Keratinocyte (primary cell): ENCODE measurements at regions not wholly inside any gene's neighbourhood (a gene's known extent, or its start where the extent isn't known, plus 50 kb on each side); places are given as distances from the start of the nearest gene placed in this dataset.
"Not testable (repeated sequence)": the region's sequence is repeated elsewhere in the genome, so short reads cannot be mapped to it uniquely, and the experiment has no call there.

ENCODE experiments used
- DNase-seq: peaks from one replicate; pipeline ENCODE4 v3.0.0-alpha.2; 2011; ENCODE audit warnings: low read depth, missing footprints, low spot score
- FAIRE-seq: peaks from 2 replicates; lab custom pipeline; 2011; peaks lifted over from hg19 to GRCh38; lab: Jason Lieb, UNC
- H2AFZ ChIP-seq: 2 replicates; pipeline ENCODE4 v1.6.0; 2012; ENCODE audit warnings: low read length, control low read depth, inconsistent platforms; ENCODE audit not compliant: control insufficient read depth
- H3K27ac ChIP-seq: 2 replicates; pipeline ENCODE4 v1.5.1; 2011; ENCODE audit warnings: low read length; ENCODE audit not compliant: control insufficient read depth, insufficient read depth
- H3K27me3 ChIP-seq: 3 replicates; pipeline ENCODE4 v1.6.0; 2011; ENCODE audit warnings: low read length; ENCODE audit not compliant: control insufficient read depth, insufficient read depth; ENCODE audit errors: extremely low read depth
- H3K36me3 ChIP-seq, 2 experiments: 2 replicates in 1 of 2; 3 replicates in 1 of 2; pipeline ENCODE4 v1.5.1; 2011; ENCODE audit warnings: low read length in 2 of 2, mild to moderate bottlenecking in 1 of 2; ENCODE audit not compliant: control insufficient read depth in 2 of 2, insufficient read depth in 2 of 2; ENCODE audit errors: extremely low read depth in 1 of 2
- H3K4me1 ChIP-seq: 3 replicates; pipeline ENCODE4 v1.5.1; 2011; ENCODE audit warnings: low read length; ENCODE audit not compliant: control insufficient read depth, insufficient read depth; ENCODE audit errors: extremely low read depth
- H3K4me2 ChIP-seq: 3 replicates; pipeline ENCODE4 v1.6.0; 2011; ENCODE audit warnings: low read depth, low read length; ENCODE audit not compliant: control insufficient read depth, insufficient read depth; ENCODE audit errors: extremely low read depth
- H3K4me3 ChIP-seq, 3 experiments: fragments of 200-600 bp in 1 of 3; sonication (generic) in 1 of 3; 2 replicates in 2 of 3; 3 replicates in 1 of 3; pipeline ENCODE4 v1.5.1; 2011 to 2016; ENCODE audit warnings: low read length in 3 of 3, mild to moderate bottlenecking in 3 of 3, control low read depth in 2 of 3, inconsistent platforms in 1 of 3, low read depth in 1 of 3, mixed read lengths in 1 of 3, mixed run types in 1 of 3, moderate library complexity in 1 of 3; ENCODE audit not compliant: control insufficient read depth in 2 of 3, insufficient read depth in 2 of 3; ENCODE audit errors: extremely low read depth in 1 of 3
- H3K79me2 ChIP-seq: 2 replicates; pipeline ENCODE4 v1.6.0; 2012; ENCODE audit warnings: low read length; ENCODE audit not compliant: control insufficient read depth, insufficient read depth
- H3K9ac ChIP-seq: 3 replicates; pipeline ENCODE4 v1.6.0; 2011; ENCODE audit warnings: low read length; ENCODE audit not compliant: control insufficient read depth, insufficient read depth; ENCODE audit errors: extremely low read depth
- H3K9me1 ChIP-seq: 3 replicates; pipeline ENCODE4 v1.6.0; 2011; ENCODE audit warnings: low read length; ENCODE audit not compliant: control insufficient read depth, insufficient read depth; ENCODE audit errors: extremely low read depth
- H3K9me3 ChIP-seq: 2 replicates; pipeline ENCODE4 v1.5.1; 2012; ENCODE audit warnings: low read depth, low read length; ENCODE audit not compliant: control insufficient read depth
- H4K20me1 ChIP-seq: 3 replicates; pipeline ENCODE4 v1.6.0; 2011; ENCODE audit warnings: low read length; ENCODE audit not compliant: control insufficient read depth, insufficient read depth; ENCODE audit errors: extremely low read depth
- CTCF ChIP-seq, 3 experiments: IDR thresholded peaks in 1 of 3; conservative IDR thresholded peaks in 1 of 3; optimal IDR thresholded peaks in 1 of 3; 2 replicates in 2 of 3; 3 replicates in 1 of 3; pipeline versions ENCODE3 to v1.5.1; 2011; ENCODE audit warnings: low read length in 3 of 3, mild to moderate bottlenecking in 3 of 3, moderate library complexity in 2 of 3, control low read depth in 1 of 3, inconsistent platforms in 1 of 3; ENCODE audit not compliant: insufficient read depth in 2 of 3; ENCODE audit errors: extremely low read depth in 1 of 3
- EZH2 ChIP-seq: IDR thresholded peaks from one replicate; pipeline ENCODE4 v1.6.1; 2012; ENCODE audit warnings: inconsistent platforms, mild to moderate bottlenecking, low read length, moderate library complexity
- dilution Hi-C: fragments of 300-500 bp; cut with MboI; formaldehyde crosslinking; loops from one replicate; pipeline ENCODE4 v1.7.0; 2020; ENCODE audit warnings: low sequenced_read_pairs; ENCODE audit not compliant: extremely low pct_ligation_motif_present

- FAIRE-seq (peak; percentile 41), DNase-seq (no peak)
- Histone ChIP-seq H3K9me1 (no peaks in the 10 kb centered on the region), H3K27me3 (no peaks in the 10 kb centered on the region), H3K36me3 (no peaks in the 10 kb centered on the region), H3K4me1 (peaks cover 9% of the 10 kb centered on the region), H3K9me3 (no peaks in the 10 kb centered on the region), H3K4me2 (no peak overlapping the region), H3K27ac (no peak overlapping the region), H2AFZ (no peak overlapping the region), H3K4me3 (no peak overlapping the region), H3K79me2 (no peaks in the 10 kb centered on the region), H4K20me1 (no peaks in the 10 kb centered on the region), H3K9ac (no peak overlapping the region)
- TF ChIP-seq EZH2 = no peak
- TF ChIP-seq CTCF (optimal IDR thresholded peaks at IDR 0.05 in 1 of 3, IDR thresholded peaks at IDR 0.05 in 1 of 3, conservative IDR thresholded peaks at IDR 0.05 in 1 of 3; ENCODE audit: extremely low read depth in 1 of 3, insufficient read depth in 2 of 3, low read length in 3 of 3) = no peak
- dilution Hi-C loops = no loop called here
Observed at GRCh38 chr6:72466971-72467566, 154.8 kb upstream of the KCNQ5 start.

- H4K20me1 ChIP-seq, H3K9me1 ChIP-seq, H3K27ac ChIP-seq, H2AFZ ChIP-seq, H3K27me3 ChIP-seq, H3K4me1 ChIP-seq, FAIRE-seq, H3K36me3 ChIP-seq, H3K79me2 ChIP-seq, DNase-seq, H3K4me2 ChIP-seq, H3K9me3 ChIP-seq, dilution Hi-C loops, H3K4me3 ChIP-seq, H3K9ac ChIP-seq: not testable (repeated sequence)
Observed at GRCh38 chr6:72469406-72469983, 152.4 kb upstream of the KCNQ5 start.

- Histone ChIP-seq H3K36me3 (no peaks in the 10 kb centered on the region), H3K9ac (no peak overlapping the region), H2AFZ (no peak overlapping the region), H3K79me2 (no peaks in the 10 kb centered on the region), H3K27ac (no peak overlapping the region), H3K4me3 (no peak overlapping the region), H3K4me1 (no peaks in the 10 kb centered on the region), H3K9me3 (no peaks in the 10 kb centered on the region), H4K20me1 (no peaks in the 10 kb centered on the region), H3K9me1 (no peaks in the 10 kb centered on the region), H3K4me2 (no peak overlapping the region), H3K27me3 (no peaks in the 10 kb centered on the region)
- FAIRE-seq = no peak
- TF ChIP-seq EZH2 (no peak), CTCF (optimal IDR thresholded peaks at IDR 0.05 in 1 of 3, IDR thresholded peaks at IDR 0.05 in 1 of 3, conservative IDR thresholded peaks at IDR 0.05 in 1 of 3; ENCODE audit: extremely low read depth in 1 of 3, insufficient read depth in 2 of 3, low read length in 3 of 3) (no peak)
- no peak for DNase-seq
- dilution Hi-C loops = no loop called here
Observed at GRCh38 chr6:72476051-72476450, 145.8 kb upstream of the KCNQ5 start.
